ENCODE measurements at regions not wholly inside any gene's neighbourhood (a gene's known extent, or its start where the extent isn't known, plus 50 kb on each side); places are given as distances from the start of the nearest gene placed in this dataset.
A peak's percentile ranks its signal among the peaks of the same experiment; 100 is the strongest.

DNA sequence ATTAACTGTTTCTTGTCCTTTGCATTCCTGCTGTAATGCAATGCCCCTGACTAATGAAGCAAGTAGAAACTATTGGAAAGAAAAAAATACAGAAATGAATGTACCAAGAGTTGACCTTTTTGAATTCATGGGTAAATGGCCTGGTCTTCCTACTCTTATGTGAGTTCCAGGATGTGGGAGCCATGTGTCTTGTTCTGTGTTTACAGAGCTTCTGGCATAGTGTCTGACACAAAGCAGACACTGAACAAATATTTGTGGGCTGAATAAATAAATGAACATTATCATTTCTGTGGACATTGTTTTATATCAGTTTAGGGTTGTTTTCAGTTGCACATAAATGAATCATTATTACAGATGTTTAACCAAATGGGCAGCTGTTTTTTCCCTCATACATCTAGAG is 155.5 kb downstream of the CD8B2 start:
- H3K4me3 ChIP-seq (ENCODE audit: control insufficient read depth, low read depth, low read length), result no peak overlapping the region
- peak; percentile 21 for DNase-seq (ENCODE audit: low read depth)
- TF ChIP-seq, protein P1, sequence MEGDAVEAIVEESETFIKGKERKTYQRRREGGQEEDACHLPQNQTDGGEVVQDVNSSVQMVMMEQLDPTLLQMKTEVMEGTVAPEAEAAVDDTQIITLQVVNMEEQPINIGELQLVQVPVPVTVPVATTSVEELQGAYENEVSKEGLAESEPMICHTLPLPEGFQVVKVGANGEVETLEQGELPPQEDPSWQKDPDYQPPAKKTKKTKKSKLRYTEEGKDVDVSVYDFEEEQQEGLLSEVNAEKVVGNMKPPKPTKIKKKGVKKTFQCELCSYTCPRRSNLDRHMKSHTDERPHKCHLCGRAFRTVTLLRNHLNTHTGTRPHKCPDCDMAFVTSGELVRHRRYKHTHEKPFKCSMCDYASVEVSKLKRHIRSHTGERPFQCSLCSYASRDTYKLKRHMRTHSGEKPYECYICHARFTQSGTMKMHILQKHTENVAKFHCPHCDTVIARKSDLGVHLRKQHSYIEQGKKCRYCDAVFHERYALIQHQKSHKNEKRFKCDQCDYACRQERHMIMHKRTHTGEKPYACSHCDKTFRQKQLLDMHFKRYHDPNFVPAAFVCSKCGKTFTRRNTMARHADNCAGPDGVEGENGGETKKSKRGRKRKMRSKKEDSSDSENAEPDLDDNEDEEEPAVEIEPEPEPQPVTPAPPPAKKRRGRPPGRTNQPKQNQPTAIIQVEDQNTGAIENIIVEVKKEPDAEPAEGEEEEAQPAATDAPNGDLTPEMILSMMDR (conservative IDR thresholded peaks at IDR 0.05; ENCODE audit: control insufficient read depth, insufficient read depth, low read depth, low read length), result no peak

DNA sequence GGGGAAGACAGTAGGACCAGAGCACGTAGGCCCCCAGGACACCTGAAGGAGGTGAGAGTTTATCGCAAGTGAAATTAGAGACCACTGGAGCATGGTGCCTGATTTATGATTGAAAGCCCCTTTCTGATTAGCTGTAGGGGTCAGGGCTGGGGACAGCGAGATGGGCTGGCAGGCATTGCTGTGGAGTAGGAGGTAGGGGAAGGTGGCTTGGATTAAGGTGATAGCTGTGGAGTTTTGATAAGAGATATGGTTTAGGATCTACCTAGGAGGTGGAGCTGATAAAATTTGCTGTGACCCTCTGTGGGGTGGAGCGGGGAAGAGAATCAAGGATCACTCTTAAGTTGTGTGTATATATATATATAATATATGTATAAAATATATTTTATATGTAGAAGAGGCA is 157.5 kb downstream of the CD8B2 start:
- DNase-seq (ENCODE audit: low read depth), result no peak
- TF ChIP-seq, protein P1 (conservative IDR thresholded peaks at IDR 0.05; ENCODE audit: control insufficient read depth, insufficient read depth, low read depth, low read length), result no peak
- H3K4me3 ChIP-seq (ENCODE audit: control insufficient read depth, low read depth, low read length), result no peak overlapping the region

DNA sequence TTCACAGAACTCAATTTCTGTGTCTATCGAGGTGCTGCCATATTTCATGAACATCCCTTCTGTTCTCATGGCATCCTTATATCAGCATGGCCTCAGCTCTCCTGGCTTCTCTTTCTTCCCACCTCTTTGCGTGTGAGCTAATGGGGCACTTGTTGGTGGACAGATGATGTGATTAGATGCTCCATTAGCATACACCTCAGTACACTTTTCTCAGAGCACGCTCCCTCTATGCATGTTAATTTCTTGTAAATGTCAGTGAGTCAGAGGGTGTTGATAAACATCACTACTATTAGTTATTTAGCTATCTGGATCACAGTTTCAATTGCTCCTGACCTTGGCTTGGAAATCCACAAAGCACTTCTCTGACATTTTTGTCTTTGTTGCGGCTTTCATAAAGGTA is 159.4 kb downstream of the CD8B2 start:
- H3K4me3 ChIP-seq (ENCODE audit: control insufficient read depth, low read depth, low read length), result no peak overlapping the region
- TF ChIP-seq, protein P1 (conservative IDR thresholded peaks at IDR 0.05; ENCODE audit: control insufficient read depth, insufficient read depth, low read depth, low read length), result no peak
- DNase-seq (ENCODE audit: low read depth), result no peak

DNA sequence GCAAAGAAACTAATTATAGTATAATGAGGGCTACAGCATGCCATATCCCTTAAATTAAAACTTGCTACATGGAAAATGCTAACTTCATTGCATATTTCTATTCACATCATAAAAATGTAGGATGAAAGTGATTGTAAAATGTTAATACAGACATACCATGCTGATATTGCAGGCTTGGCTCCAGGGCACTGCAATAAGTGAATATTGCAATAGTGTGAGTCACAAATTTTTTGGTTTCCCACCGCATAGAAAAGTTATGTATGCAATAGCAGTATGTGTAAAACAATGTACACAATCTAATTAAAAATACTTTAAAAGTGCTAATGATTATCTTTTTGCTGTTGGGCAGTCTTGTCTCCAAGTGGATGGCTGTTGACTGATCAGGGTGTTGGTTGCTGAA is 162.1 kb downstream of the CD8B2 start:
- H3K4me3 ChIP-seq (ENCODE audit: control insufficient read depth, low read depth, low read length), result no peak overlapping the region
- TF ChIP-seq, protein P1 (conservative IDR thresholded peaks at IDR 0.05; ENCODE audit: control insufficient read depth, insufficient read depth, low read depth, low read length), result no peak
- no peak for DNase-seq (ENCODE audit: low read depth)

DNA sequence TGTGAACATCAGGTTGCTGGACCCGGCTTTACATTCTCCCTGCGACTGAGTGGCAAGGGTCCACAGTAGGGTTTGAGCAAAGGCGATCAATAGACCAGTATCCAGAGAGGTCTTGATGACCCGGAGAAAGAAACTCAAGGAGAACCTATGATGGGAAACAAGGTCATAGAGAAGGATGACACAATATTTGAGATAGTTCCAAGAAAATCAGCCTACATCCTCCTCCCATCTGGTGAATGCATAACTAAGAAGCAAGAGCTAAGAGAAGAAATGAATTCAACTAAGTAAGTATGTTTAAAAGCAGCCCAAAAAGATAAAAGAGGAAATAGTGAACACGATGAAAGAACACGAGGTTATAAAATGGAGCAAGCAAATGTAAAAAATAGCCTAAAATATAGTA is 166.3 kb downstream of the CD8B2 start:
- no peak for DNase-seq (ENCODE audit: low read depth)
- no peak overlapping the region for H3K4me3 ChIP-seq (ENCODE audit: control insufficient read depth, low read depth, low read length)
- TF ChIP-seq, protein P1 (conservative IDR thresholded peaks at IDR 0.05; ENCODE audit: control insufficient read depth, insufficient read depth, low read depth, low read length), result no peak

DNA sequence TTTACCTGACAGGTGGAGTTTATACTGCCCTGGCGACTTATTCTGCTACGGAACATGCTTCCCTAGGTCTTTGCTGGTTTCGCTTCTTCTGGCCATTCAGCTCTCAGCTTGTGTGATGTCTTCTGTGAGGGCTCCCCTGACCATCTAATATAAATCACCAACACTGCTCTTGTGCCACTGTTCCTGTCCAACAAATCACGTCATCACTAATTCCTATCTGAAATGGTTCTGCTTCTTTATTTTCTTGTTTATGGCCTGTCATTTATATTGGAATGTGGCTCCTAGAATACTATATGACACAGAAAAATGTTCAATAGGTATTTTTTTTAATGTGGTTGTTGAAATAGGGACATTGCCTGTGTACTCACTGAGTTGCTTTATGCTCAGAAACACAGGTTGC is 171.5 kb downstream of the CD8B2 start:
- no peak overlapping the region for H3K4me3 ChIP-seq (ENCODE audit: control insufficient read depth, low read depth, low read length)
- DNase-seq (ENCODE audit: low read depth), result no peak
- TF ChIP-seq, protein P1 (conservative IDR thresholded peaks at IDR 0.05; ENCODE audit: control insufficient read depth, insufficient read depth, low read depth, low read length), result no peak

DNA sequence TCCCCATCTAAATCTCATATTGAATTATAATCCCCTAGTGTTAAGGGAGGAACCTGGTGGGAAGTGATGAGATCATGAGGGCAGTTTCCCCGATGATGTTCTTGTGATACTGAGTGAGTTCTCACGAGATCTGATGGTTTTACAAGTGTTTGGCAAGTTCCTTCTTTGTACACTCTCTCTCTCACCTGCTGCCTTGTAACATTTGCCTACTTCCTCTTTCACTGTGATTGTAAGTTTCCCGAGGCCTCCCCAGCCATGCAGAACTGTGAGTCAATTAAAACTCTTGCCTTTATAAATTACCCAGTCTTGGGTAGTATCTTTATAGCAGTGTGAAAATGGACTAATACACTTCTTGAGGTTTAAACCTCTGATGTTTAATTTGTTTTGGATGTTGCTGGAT is 177.5 kb downstream of the CD8B2 start:
- TF ChIP-seq, protein P1 (conservative IDR thresholded peaks at IDR 0.05; ENCODE audit: control insufficient read depth, insufficient read depth, low read depth, low read length), result no peak
- no peak for DNase-seq (ENCODE audit: low read depth)

More for the DNA sequence above, 177.5 kb downstream of the CD8B2 start:
- no peak overlapping the region for H3K4me3 ChIP-seq (ENCODE audit: control insufficient read depth, low read depth, low read length)

Measured in fibroblast of mammary gland (primary cell).